Panc1 (cell line): ENCODE measurements at regions not wholly inside any gene's neighbourhood (a gene's known extent, or its start where the extent isn't known, plus 50 kb on each side); places are given as distances from the start of the nearest gene placed in this dataset.

Experiments used
- ATAC-seq: fragments of 200-7000 bp; cut with Tn5 transposase; 2 replicates; pipeline ENCODE4 v1.9.1; 2020; ENCODE audit warnings: mild to moderate bottlenecking, moderate library complexity
- BruUV-seq: library from RNA; stranded (reverse); fragments of 400-500 nt; replicated peaks from 2 replicates; lab custom pipeline; 2021; lab: Mats Ljungman, UMichigan
- CTCF ChIA-PET: fragments of 300-600 bp; sonication (Branson Sonifier 250); formaldehyde crosslinking; loops from one replicate; lab custom pipeline; 2022; ENCODE audit warnings: antibody characterized with exemption; lab: Charles Lee
- POLR2A ChIA-PET: fragments of 300-600 bp; sonication (Branson Sonifier 250); formaldehyde crosslinking; loops from one replicate; lab custom pipeline; 2022; ENCODE audit warnings: antibody characterized with exemption; lab: Charles Lee
- DNase-seq: peaks from one replicate; pipeline ENCODE4 v3.0.0-alpha.2; 2010; ENCODE audit warnings: low read depth, low spot score
- H3K27ac ChIP-seq: 2 replicates; pipeline ENCODE4 v1.5.1; 2011; ENCODE audit warnings: mild to moderate bottlenecking, low read length, inconsistent platforms
- H3K27me3 ChIP-seq: fragments of 200-500 bp; sonication (Bioruptor generic); 2 replicates; pipeline ENCODE4 v1.6.0; 2014; ENCODE audit warnings: low read length, inconsistent platforms; ENCODE audit not compliant: control insufficient read depth, insufficient read depth
- H3K36me3 ChIP-seq: fragments of 200-500 bp; sonication (Bioruptor generic); 2 replicates; pipeline ENCODE4 v1.5.1; 2014; ENCODE audit warnings: inconsistent platforms, mild to moderate bottlenecking, low read length, moderate library complexity; ENCODE audit not compliant: control insufficient read depth, insufficient read depth
- H3K4me1 ChIP-seq: 2 replicates; pipeline ENCODE4 v1.5.1; 2011; ENCODE audit warnings: inconsistent platforms, mild to moderate bottlenecking, low read length, moderate library complexity; ENCODE audit not compliant: control insufficient read depth, insufficient read depth
- H3K4me3 ChIP-seq, 2 experiments: 2 replicates each; pipeline ENCODE4 v1.5.1; 2011 to 2012; ENCODE audit warnings: low read depth in 2 of 2, low read length in 2 of 2, mild to moderate bottlenecking in 2 of 2, inconsistent platforms in 1 of 2, moderate library complexity in 1 of 2
- H3K9me3 ChIP-seq: fragments of 200-500 bp; sonication (Bioruptor generic); 2 replicates; pipeline ENCODE4 v1.5.1; 2014; ENCODE audit warnings: low read depth, mild to moderate bottlenecking, inconsistent platforms, low read length, moderate library complexity; ENCODE audit not compliant: control insufficient read depth, insufficient read depth
- CTCF ChIP-seq: fragments of 450-650 bp; IDR thresholded peaks from 2 replicates; pipeline ENCODE4 v1.5.1; 2017; ENCODE audit warnings: mild to moderate bottlenecking
- POLR2AphosphoS5 ChIP-seq: IDR thresholded peaks from 2 replicates; pipeline ENCODE4 v1.6.1; 2012; ENCODE audit warnings: mild to moderate bottlenecking, low read depth, low read length, moderate library complexity
- REST ChIP-seq, 2 experiments: IDR thresholded peaks; 2 replicates each; pipeline ENCODE4 v1.6.1; 2011 to 2012; ENCODE audit warnings: low read depth in 2 of 2, control low read depth in 1 of 2, low read length in 1 of 2, mild to moderate bottlenecking in 1 of 2, moderate library complexity in 1 of 2; ENCODE audit not compliant: insufficient read depth in 1 of 2
- SIN3A ChIP-seq: IDR thresholded peaks from 2 replicates; pipeline ENCODE4 v1.6.1; 2012; ENCODE audit warnings: low read depth, mild to moderate bottlenecking, low read length, moderate library complexity, borderline replicate concordance; ENCODE audit not compliant: insufficient read depth
- TCF7L2 ChIP-seq: IDR thresholded peaks from 2 replicates; pipeline ENCODE4 v1.6.1; 2011; ENCODE audit warnings: mild to moderate bottlenecking, low read depth, low read length, inconsistent platforms
- in situ Hi-C: cut with HindIII; loops from 2 replicates; pipeline ENCODE4 v1.10.0; 2016; ENCODE audit warnings: low sequenced_read_pairs, low pct_unique_long_range_greater_than_20kb
- intact Hi-C: fragments of 100-400 bp; cut with micrococcal nuclease; formaldehyde crosslinking; loops from one replicate; pipeline ENCODE4 v1.10.0; 2022; ENCODE audit not compliant: unreplicated experiment

- Histone ChIP-seq H3K4me1 (no peaks in the 10 kb centered on the region), H3K27ac (no peak overlapping the region), H3K36me3 (no peaks in the 10 kb centered on the region), H3K9me3 (no peaks in the 10 kb centered on the region), H3K4me3 (no peak overlapping the region), H3K27me3 (no peaks in the 10 kb centered on the region)
- DNase-seq (no peak), ATAC-seq (no peak)
- in situ Hi-C loops (no loop called here), intact Hi-C loops (loop anchor here (10.0 kb wide), 1 partner anchor 944 kb away; no protein-coding TSS in a partner anchor)
- CTCF ChIA-PET = interaction anchor here (1.3 kb wide), 1 partner anchor 952 kb away, joined by 3 read pairs; no protein-coding TSS in a partner anchor
- TF ChIP-seq REST (IDR thresholded peaks at IDR 0.05; ENCODE audit: insufficient read depth in 1 of 2, low read depth in 2 of 2, low read length in 1 of 2) (no peak), TCF7L2 (no peak), POLR2AphosphoS5 (no peak), CTCF (no peak), SIN3A (no peak)
- BruUV-seq = no TSS peak
- POLR2A ChIA-PET = no interaction called here
Measured at GRCh38 chr18:5058768-5059695, 138.0 kb downstream of the AKAIN1 start.

GRCh38 chr18:5057386-5058348, 139.4 kb downstream of the AKAIN1 start:
- TF ChIP-seq REST (IDR thresholded peaks at IDR 0.05; ENCODE audit: insufficient read depth in 1 of 2, low read depth in 2 of 2, low read length in 1 of 2) = no peak
- peak; percentile 90 for TF ChIP-seq CTCF
- TF ChIP-seq TCF7L2 = no peak
- CTCF ChIA-PET = interaction anchor here (1.3 kb wide), 1 partner anchor 951 kb away, joined by 3 read pairs; no protein-coding TSS in a partner anchor
- DNase-seq = peak; percentile 24
- no peaks in the 10 kb centered on the region for H3K4me1 ChIP-seq
- no peak overlapping the region for H3K27ac ChIP-seq
- H3K4me3 ChIP-seq = no peak overlapping the region
- peak; percentile 88 for ATAC-seq
- in situ Hi-C loops = no loop called here
- no peaks in the 10 kb centered on the region for H3K27me3 ChIP-seq
- H3K36me3 ChIP-seq = no peaks in the 10 kb centered on the region
- intact Hi-C loops = loop anchor here (10.0 kb wide), 1 partner anchor 943 kb away; no protein-coding TSS in a partner anchor
- H3K9me3 ChIP-seq = no peaks in the 10 kb centered on the region
- POLR2A ChIA-PET = no interaction called here
- no TSS peak for BruUV-seq
